IPS-NIHi7 (cell line): ENCODE measurements at regions not wholly inside any gene's neighbourhood (a gene's known extent, or its start where the extent isn't known, plus 50 kb on each side); places are given as distances from the start of the nearest gene placed in this dataset.
"Not testable (repeated sequence)": the region's sequence is repeated elsewhere in the genome, so short reads cannot be mapped to it uniquely, and the experiment has no call there.

ENCODE experiments used
- DNase-seq: peaks from one replicate; pipeline ENCODE4 v3.0.0; 2012; ENCODE audit warnings: mixed read lengths; ENCODE audit errors: extremely low spot score

- DNase-seq, result no peak
These were observed 80.0 kb upstream of the ARG1 start for GRCh38 chr6:131492932-131493573.

- not testable (repeated sequence) for DNase-seq
These were observed 68.6 kb upstream of the ARG1 start for GRCh38 chr6:131504387-131504786.

- peak; percentile 70 for DNase-seq
These were observed 62.9 kb upstream of the ARG1 start for GRCh38 chr6:131510094-131510493.

GRCh38 chr6:131510591-131510990 is 62.4 kb upstream of the ARG1 start:
- DNase-seq, result no peak

- DNase-seq, result peak; percentile 64
These were observed 53.2 kb upstream of the ARG1 start for GRCh38 chr6:131519670-131520436.
